Sigmoid colon (tissue), 6 donors: ENCODE measurements at regions not wholly inside any gene's neighbourhood (a gene's known extent, or its start where the extent isn't known, plus 50 kb on each side); places are given as distances from the start of the nearest gene placed in this dataset.

ENCODE experiments used
- DNase-seq: peaks from one replicate; pipeline ENCODE4 v3.0.0-alpha.2; 2019
- H3K27ac ChIP-seq, 4 donors: fragments of 200-600 bp; sonication (generic); one replicate each; pipeline ENCODE4 v1.5.1; 2016 to 2019; ENCODE audit warnings: mild to moderate bottlenecking in 1 of 4
- H3K27me3 ChIP-seq, 3 donors: fragments of 200-600 bp; sonication (generic); one replicate each; pipeline ENCODE4 v1.5.1; 2019; ENCODE audit warnings: mild to moderate bottlenecking in 1 of 3
- H3K36me3 ChIP-seq, 4 donors: fragments of 200-600 bp; sonication (generic); one replicate each; pipeline ENCODE4 v1.5.1; 2016 to 2019
- H3K4me1 ChIP-seq, 4 donors: fragments of 200-600 bp; sonication (generic); one replicate each; pipeline ENCODE4 v1.5.1; 2017 to 2019
- H3K4me3 ChIP-seq, 4 donors: fragments of 200-600 bp; sonication (generic); one replicate each; pipeline ENCODE4 v1.5.1; 2017 to 2019; ENCODE audit warnings: mild to moderate bottlenecking in 2 of 4, moderate library complexity in 1 of 4
- H3K9me3 ChIP-seq, 4 donors: fragments of 200-600 bp in 3 of 4; sonication (generic) in 3 of 4; one replicate each; pipeline versions ENCODE4 v1.5.1 to v1.6.1; 2013 to 2019
- CTCF ChIP-seq, 4 experiments: fragments of 450-650 bp in 3 of 4; fragments of 200-600 bp in 1 of 4; IDR thresholded peaks; one replicate each; pipeline ENCODE4 v1.5.1; 2016 to 2019; ENCODE audit warnings: antibody characterized with exemption in 4 of 4, mild to moderate bottlenecking in 3 of 4, moderate library complexity in 2 of 4
- EP300 ChIP-seq, 4 donors: sonication (generic); formaldehyde crosslinking; IDR thresholded peaks; one replicate each; pipeline ENCODE4 v1.6.1; 2017; ENCODE audit warnings: antibody characterized with exemption in 4 of 4
- POLR2A ChIP-seq, 2 donors: fragments of 450-650 bp; IDR thresholded peaks; one replicate each; pipeline ENCODE4 v1.6.1; 2016; ENCODE audit warnings: antibody characterized with exemption in 2 of 2, mild to moderate bottlenecking in 2 of 2, moderate library complexity in 2 of 2
- POLR2AphosphoS5 ChIP-seq, 4 donors: sonication (generic); formaldehyde crosslinking; IDR thresholded peaks; one replicate each; pipeline ENCODE4 v1.6.1; 2017; ENCODE audit warnings: antibody characterized with exemption in 4 of 4
- WGBS, 2 donors: extraction: QIAGEN DNeasy Blood & Tissue Kit; methylation state at CpG; one replicate each; pipeline ENCODE4 v1.1.7; 2013; 5-methylcytosine and 5-hydroxymethylcytosine counted together
- intact Hi-C: fragments of 100-400 bp; cut with DNase I; formaldehyde crosslinking; loops from one replicate; pipeline ENCODE4 v1.15.1; 2023
- donor health status: healthy with polysubstance abuse.
- donor health status: healthy.

- Histone ChIP-seq H3K27me3 (no peaks in the 10 kb centered on the region), H3K27ac (no peak overlapping the region), H3K4me1 (no peaks in the 10 kb centered on the region), H3K36me3 (no peaks in the 10 kb centered on the region), H3K4me3 (no peak overlapping the region), H3K9me3 (no peaks in the 10 kb centered on the region)
- DNase-seq = no peak
- WGBS, 2 donors = 69 to 82% methylated on average over 3 of the region's 3 CpGs
- TF ChIP-seq CTCF (IDR thresholded peaks at IDR 0.05) (no peak), POLR2AphosphoS5 (IDR thresholded peaks at IDR 0.05) (no peak), EP300 (IDR thresholded peaks at IDR 0.05) (no peak), POLR2A (IDR thresholded peaks at IDR 0.05) (no peak)
- intact Hi-C loops = no loop called here
Measured at GRCh38 chr6:112429226-112429625, 82.1 kb downstream of the RFPL4B start.

- intact Hi-C loops = no loop called here
- Histone ChIP-seq H3K27ac (no peak overlapping the region), H3K36me3 (no peaks in the 10 kb centered on the region), H3K4me1 (no peaks in the 10 kb centered on the region), H3K9me3 (no peaks in the 10 kb centered on the region), H3K27me3 (no peaks in the 10 kb centered on the region), H3K4me3 (no peak overlapping the region)
- no peak for DNase-seq
- TF ChIP-seq POLR2AphosphoS5 (IDR thresholded peaks at IDR 0.05) (no peak), EP300 (IDR thresholded peaks at IDR 0.05) (no peak), POLR2A (IDR thresholded peaks at IDR 0.05) (no peak), CTCF (IDR thresholded peaks at IDR 0.05) (no peak)
- WGBS, 2 donors = 77 to 87% methylated on average over 2 of the region's 2 CpGs
Measured at GRCh38 chr6:112431803-112432202, 84.7 kb downstream of the RFPL4B start.

- intact Hi-C loops = no loop called here
- no peak overlapping the region for H3K27ac ChIP-seq
Measured at GRCh38 chr6:112432853-112433252, 85.7 kb downstream of the RFPL4B start.

GRCh38 chr6:112433457-112433856 lies 86.3 kb downstream of the RFPL4B start:
- intact Hi-C loops = no loop called here
- Histone ChIP-seq H3K27me3 (no peaks in the 10 kb centered on the region), H3K36me3 (no peaks in the 10 kb centered on the region), H3K27ac (no peak overlapping the region), H3K9me3 (no peaks in the 10 kb centered on the region), H3K4me1 (no peaks in the 10 kb centered on the region), H3K4me3 (no peak overlapping the region)
- TF ChIP-seq POLR2AphosphoS5 (IDR thresholded peaks at IDR 0.05) (no peak), EP300 (IDR thresholded peaks at IDR 0.05) (no peak), CTCF (IDR thresholded peaks at IDR 0.05) (no peak), POLR2A (IDR thresholded peaks at IDR 0.05) (no peak)
- WGBS, 2 donors = 18 to 68% methylated on average over 1 of the region's 1 CpG
- DNase-seq = no peak

More at GRCh38 chr6:112432853-112433252, 85.7 kb downstream of the RFPL4B start:
- no peak for TF ChIP-seq POLR2AphosphoS5 (IDR thresholded peaks at IDR 0.05)
- TF ChIP-seq CTCF (IDR thresholded peaks at IDR 0.05) = no peak
- Histone ChIP-seq H3K4me3 (no peak overlapping the region), H3K27me3 (no peaks in the 10 kb centered on the region), H3K9me3 (no peaks in the 10 kb centered on the region), H3K4me1 (no peaks in the 10 kb centered on the region), H3K36me3 (no peaks in the 10 kb centered on the region)
- DNase-seq = no peak

GRCh38 chr6:112434896-112435435 lies 87.8 kb downstream of the RFPL4B start:
- Histone ChIP-seq H3K36me3 (no peaks in the 10 kb centered on the region), H3K9me3 (no peaks in the 10 kb centered on the region), H3K27me3 (no peaks in the 10 kb centered on the region), H3K4me3 (no peak overlapping the region), H3K27ac (no peak overlapping the region), H3K4me1 (no peaks in the 10 kb centered on the region)
- intact Hi-C loops = no loop called here
- no peak for DNase-seq
- WGBS, 2 donors = 91 to 96% methylated on average over 2 of the region's 2 CpGs
- TF ChIP-seq CTCF (IDR thresholded peaks at IDR 0.05) (no peak), EP300 (IDR thresholded peaks at IDR 0.05) (no peak), POLR2AphosphoS5 (IDR thresholded peaks at IDR 0.05) (no peak), POLR2A (IDR thresholded peaks at IDR 0.05) (no peak)
